Natural killer cell treated with Interleukin-12 subunit alpha and Interleukin-12 subunit beta and Interleukin-15 and Interleukin-18, amount 100 ng/mL, for 72 hours (primary cell): ENCODE measurements at regions not wholly inside any gene's neighbourhood (a gene's known extent, or its start where the extent isn't known, plus 50 kb on each side); places are given as distances from the start of the nearest gene placed in this dataset.
"Not testable (repeated sequence)": the region's sequence is repeated elsewhere in the genome, so short reads cannot be mapped to it uniquely, and the experiment has no call there.

ENCODE experiments used
- ATAC-seq, 2 donors: fragments of 150-1000 bp; cut with Tn5 transposase in 1 of 2; sonication (Bioruptor Pico), chemical (Tn5 transposase) in 1 of 2; 2 replicates each; pipeline ENCODE4 v1.10.0; 2021
- DNase-seq: peaks from one replicate; pipeline ENCODE4 v3.0.0; 2022; ENCODE audit warnings: low spot score
- H3K27ac Mint-ChIP-seq, 2 donors: 1 replicate in 1 of 2; 2 replicates in 1 of 2; pipeline ENCODE4 v1.8.0; 2022; ENCODE audit warnings: mixed read lengths in 2 of 2, mild to moderate bottlenecking in 1 of 2, moderate library complexity in 1 of 2
- H3K27me3 Mint-ChIP-seq, 2 donors: 1 replicate in 1 of 2; 2 replicates in 1 of 2; pipeline ENCODE4 v1.8.0; 2022; ENCODE audit warnings: mixed read lengths in 2 of 2
- H3K36me3 Mint-ChIP-seq: one replicate; pipeline ENCODE4 v1.8.0; 2022; ENCODE audit warnings: mixed read lengths
- H3K4me1 Mint-ChIP-seq, 2 donors: 1 replicate in 1 of 2; 2 replicates in 1 of 2; pipeline ENCODE4 v1.8.0; 2022; ENCODE audit warnings: low read depth in 2 of 2, mixed read lengths in 2 of 2, mild to moderate bottlenecking in 1 of 2
- H3K4me3 Mint-ChIP-seq: one replicate; pipeline ENCODE4 v1.8.0; 2022; ENCODE audit warnings: mixed read lengths
- H3K9me3 Mint-ChIP-seq: 2 replicates; pipeline ENCODE4 v1.8.0; 2022; ENCODE audit warnings: mixed read lengths

- not testable (repeated sequence) for DNase-seq, H3K9me3 Mint-ChIP-seq, ATAC-seq, H3K27me3 Mint-ChIP-seq, H3K27ac Mint-ChIP-seq, H3K36me3 Mint-ChIP-seq, H3K4me1 Mint-ChIP-seq, H3K4me3 Mint-ChIP-seq
Observed at GRCh38 chr2:87695596-87696323, 52.1 kb upstream of the PLGLB2 start.
